NCI-H2171 treated with DMSO at 0.1 percent for 48 hours (cell line): ENCODE measurements at regions not wholly inside any gene's neighbourhood (a gene's known extent, or its start where the extent isn't known, plus 50 kb on each side); places are given as distances from the start of the nearest gene placed in this dataset.
"Not testable (repeated sequence)": the region's sequence is repeated elsewhere in the genome, so short reads cannot be mapped to it uniquely, and the experiment has no call there.

Source experiments
- DNase-seq: peaks from one replicate; lab custom pipeline; 2025; lab: John Stamatoyannopoulos, UW

GRCh38 chr15:67945131-67945530 is 105.3 kb upstream of the RNU6-1 start:
- DNase-seq: no peak

DNA sequence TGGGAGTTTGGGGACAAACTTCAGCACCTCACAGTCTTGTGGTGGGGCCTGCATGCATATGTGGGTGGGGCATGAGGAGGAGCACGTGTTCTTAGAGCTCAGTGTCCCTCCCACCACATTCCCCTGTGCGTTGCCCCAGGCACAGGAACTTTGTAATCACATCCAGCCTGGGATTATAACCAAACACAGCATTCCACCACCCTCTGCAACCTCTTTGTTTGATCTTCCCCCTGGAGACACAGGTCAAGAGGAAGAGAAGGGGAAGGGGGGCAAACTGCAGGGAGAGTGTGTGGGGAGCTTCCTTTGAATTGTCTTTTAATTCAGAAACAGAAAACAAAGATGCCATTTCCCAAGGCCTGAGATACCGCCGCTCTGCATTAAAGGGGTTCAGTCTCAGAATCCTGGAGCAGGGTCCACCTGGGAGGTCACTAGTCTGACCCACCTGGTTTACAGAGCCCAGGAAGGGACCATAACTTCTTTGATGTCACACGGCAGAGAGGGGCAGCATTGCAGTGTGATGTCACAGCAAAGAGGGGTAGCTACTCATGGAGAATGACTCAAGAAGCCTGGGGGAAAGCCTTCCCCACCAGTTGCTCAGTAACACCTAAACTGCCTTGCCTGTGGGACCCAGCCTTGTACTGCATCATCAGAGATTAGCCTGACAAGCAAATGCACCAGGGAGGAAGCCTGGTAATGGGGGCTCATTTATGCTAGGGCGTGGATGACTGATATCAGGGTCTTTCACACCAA is 106.3 kb upstream of the RNU6-1 start:
- DNase-seq: no peak

DNA sequence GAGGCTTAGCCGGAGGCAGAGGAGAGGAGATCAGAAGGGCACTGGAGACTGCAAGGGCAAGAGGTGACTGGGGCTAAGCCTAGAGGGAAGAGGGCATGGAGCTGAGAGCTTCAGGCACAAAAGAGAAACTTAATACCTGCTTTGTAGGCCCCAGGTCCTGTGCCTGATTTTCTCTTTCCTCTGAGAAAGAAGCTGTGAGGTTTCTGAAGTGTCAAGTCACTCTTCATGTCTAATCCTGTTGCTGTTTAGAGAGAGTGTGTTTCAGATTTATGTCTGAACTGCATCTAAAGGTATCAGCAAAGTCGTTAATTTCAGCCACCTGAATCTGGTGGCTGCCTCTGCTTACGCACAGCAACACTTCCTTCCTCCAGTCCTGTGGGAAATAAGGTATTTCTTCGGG is 106.9 kb upstream of the RNU6-1 start:
- DNase-seq: no peak

GRCh38 chr15:67947254-67948039 is 106.7 kb upstream of the PIAS1 start:
- no peak for DNase-seq

- no peak for DNase-seq
These were observed 105.9 kb upstream of the PIAS1 start for GRCh38 chr15:67948215-67948614.

- DNase-seq: not testable (repeated sequence)
These were observed 102.9 kb upstream of the PIAS1 start for GRCh38 chr15:67951187-67951586.

DNA sequence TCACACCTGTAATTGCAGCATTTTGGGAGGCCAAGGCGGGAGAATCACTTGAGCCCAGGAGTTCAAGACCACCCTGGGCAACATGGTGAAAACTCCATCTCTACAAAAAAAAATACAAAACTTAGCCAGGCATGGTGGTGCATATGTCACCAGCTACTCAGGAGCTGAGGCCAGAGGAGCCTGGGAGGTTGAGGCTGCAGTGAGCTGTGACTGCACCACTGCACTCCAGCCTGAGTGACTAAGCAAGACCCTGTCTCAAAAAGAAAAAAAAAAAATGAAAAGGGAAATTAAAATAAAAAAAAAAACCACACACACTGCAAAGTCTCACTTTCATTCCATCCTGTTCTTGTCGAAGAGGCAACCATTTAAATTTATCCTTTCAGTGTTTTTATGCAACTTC is 100.8 kb upstream of the PIAS1 start:
- no peak for DNase-seq

- DNase-seq: no peak
These were observed 98.9 kb upstream of the PIAS1 start for GRCh38 chr15:67955252-67955651.

DNA sequence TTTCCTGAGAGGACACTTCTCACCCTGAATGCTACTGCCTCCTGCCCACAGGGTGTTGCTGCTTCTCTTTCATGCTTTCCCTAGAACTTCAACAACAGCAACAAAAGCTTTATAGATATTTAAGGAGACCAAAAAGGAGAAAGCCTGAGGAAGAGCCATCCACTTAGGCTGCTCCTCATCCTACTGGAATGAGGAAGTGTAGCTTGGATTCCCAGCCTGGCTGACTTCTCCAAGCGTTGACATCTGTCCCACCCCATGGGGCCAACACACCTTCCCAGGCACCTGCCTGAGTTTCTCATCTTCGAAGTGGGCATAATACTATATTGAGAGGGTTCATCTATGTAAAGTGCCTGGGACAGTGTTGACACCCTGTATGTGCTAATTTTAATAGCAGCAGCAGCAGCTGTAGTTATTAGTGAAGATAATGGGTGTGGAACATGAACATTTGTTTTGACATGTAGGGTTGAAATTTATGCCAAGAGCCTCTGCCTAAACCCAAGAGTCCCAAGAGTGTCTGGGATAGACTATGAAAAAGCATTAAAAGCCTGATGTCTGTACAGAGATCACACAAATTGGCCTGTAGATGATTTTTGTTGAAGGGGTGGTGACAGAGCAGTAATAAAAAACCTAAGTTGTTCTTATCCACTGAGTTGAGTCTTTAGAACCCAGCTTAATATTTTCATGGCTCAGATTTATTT is 96.5 kb upstream of the PIAS1 start:
- peak; percentile 14 for DNase-seq

GRCh38 chr15:67967871-67968431 is 86.2 kb upstream of the PIAS1 start:
- DNase-seq: peak; percentile 91

DNA sequence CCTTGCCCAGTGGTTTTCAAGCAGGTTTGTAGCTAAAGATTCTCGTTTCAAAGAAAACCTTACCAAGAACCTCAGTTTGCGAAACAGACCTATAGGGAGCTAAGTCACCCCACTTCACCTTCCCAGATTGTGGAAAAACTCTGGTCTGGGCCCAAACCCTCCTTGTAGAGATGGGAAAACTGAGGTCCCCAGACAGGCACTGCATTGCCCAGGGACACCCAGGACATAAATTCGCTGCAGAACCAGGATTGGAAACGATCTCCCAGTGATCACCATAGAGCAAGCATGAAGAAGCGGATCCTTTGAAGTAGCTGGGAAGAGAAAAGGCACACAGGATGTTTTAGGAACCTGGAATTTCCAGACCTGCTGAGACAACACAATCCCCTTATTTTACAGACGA is 85.6 kb upstream of the PIAS1 start:
- DNase-seq: peak; percentile 83

- DNase-seq: peak; percentile 83
These were observed 85.1 kb upstream of the PIAS1 start for GRCh38 chr15:67968966-67969365.

- no peak for DNase-seq
These were observed 84.2 kb upstream of the PIAS1 start for GRCh38 chr15:67969892-67970291.

GRCh38 chr15:67972377-67972776 is 81.7 kb upstream of the PIAS1 start:
- no peak for DNase-seq

DNA sequence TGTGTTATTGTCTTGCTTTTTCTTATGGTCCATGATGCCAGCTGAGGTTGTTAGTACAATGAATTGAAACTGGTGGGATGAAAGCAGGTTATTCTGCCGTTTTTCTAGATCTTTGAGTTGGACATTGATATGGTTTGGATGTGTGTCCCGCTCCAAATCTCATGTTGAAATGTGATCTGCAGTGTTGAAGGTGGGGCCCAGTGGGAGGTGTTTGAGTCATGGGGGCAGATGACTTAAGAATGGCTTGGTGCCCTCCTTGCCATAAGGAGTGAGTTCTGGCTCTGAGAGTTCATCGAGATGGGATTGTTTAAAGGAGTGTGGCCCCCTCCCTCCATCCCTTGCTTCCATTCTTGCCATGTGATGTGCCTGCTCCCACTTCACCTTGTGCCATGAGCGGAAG is 80.3 kb upstream of the PIAS1 start:
- no peak for DNase-seq

DNA sequence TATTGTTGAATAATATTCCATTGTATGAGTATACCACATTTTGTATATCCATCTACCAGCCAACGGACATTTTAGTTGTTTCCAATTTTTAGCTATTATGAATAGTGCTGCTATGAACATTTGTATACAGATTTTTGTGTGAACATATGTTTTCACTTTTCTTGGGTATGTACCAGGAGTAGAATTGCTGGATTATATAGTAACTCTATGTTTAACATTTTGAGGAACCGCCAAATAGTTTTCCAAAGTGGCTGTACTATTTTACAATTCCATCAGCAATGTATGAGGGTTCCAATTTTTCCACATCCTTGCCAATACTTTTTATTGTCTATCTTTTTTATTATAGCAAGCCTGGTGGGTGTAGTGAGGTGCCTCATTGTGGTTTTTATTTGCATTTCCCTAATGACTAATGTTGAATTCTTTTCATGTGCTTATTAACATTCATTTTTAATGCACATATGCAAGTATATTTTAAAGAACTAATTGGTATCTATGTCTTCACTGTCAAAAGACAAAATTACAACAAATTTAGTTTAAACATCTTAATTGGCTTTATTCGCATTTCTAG is 77.5 kb upstream of the PIAS1 start:
- DNase-seq: no peak

DNA sequence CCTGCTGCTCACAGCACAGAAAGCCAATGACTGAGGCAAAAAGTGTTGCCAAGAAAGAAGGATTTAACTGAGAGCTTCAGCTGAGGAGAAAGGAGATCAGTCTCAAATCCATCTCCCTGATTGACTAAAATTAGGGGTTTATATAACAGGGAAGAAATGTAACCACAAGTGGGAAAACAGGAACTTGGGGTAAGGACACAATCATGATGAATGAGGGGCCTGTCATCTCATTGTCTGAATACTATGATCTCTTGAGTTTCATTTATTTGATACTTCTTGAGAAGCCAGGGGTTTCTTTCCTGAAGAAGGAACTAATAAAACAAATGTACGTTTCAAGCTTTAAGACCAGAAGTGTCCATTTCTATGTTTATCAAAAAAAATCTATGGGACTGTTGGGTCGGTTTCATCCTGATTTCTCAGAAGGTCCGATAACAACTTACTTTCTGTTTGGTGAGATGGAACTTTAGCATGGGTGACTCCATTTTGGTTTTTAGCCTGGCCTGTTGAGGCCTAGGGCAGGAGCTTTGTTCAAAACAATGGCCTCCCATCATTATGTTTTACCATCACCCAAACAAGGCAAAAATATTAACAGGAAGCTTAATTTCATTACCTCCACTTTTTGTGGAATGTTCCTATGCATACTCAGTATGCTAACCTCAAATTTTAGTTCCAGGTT is 76.6 kb upstream of the PIAS1 start:
- DNase-seq: no peak

GRCh38 chr15:67979281-67979680 is 74.8 kb upstream of the PIAS1 start:
- DNase-seq: no peak

DNA sequence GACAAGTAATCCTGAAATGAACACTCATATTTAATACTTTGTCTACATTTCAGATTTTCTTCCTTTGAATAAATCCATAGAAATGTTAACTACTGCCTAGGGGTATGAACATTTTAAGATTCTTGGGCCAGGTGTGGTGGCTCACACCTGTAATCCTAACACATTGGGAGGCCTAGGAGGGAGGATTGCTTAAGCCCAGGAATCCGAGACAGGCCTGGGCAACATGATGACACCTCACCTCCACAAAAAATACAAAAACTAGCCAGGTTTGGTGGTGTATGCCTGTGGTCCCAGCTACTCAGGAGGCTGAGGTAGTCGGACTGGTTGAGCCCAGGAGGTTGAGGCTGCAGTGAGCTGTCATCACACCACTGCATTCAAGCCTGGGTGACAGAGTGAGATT is 73.9 kb upstream of the PIAS1 start:
- no peak for DNase-seq

DNA sequence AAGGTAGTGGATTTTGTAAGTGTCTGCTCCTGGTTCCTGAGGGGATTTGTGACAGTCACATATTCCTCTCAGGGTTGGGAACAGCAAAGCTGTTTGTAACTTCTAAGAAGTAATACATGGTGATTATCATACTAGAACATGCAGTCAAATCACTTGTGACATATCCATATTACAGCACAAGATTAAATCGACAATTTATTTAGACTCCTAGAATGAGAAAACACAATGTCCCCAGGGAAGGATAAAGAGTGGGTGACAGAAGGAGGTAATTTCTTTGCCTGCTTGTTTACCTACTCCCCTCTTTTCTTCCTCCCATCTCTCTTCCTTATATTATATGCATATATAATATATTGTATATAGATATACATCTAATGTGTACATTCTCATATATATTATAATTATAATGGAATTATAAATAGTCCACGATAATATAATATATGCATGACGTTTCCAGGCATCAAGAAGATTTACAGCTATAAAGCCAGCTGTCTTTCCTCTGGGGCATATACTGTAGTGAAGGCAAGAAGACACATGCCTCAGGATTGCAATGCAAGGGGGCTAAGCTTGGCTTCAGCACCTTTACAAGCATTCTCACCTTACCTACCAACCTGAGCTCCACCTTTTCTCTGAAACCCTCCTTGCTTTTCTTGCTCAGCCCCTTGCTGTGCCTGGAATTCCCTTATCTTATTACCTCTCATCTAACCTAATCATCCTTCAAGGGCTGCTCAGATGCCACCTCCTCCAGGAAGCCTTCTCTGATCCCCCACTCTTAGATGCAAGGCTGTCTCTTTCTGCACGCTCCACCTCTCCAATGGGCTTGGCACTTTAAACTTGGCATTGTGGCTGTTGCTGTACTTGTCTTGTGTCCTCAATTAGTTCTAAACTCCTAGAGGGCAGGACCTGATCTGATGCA is 73.1 kb upstream of the PIAS1 start:
- peak; percentile 85 for DNase-seq

- DNase-seq: no peak
These were observed 72.3 kb upstream of the PIAS1 start for GRCh38 chr15:67981848-67982247.
